ENCODE measurements at regions not wholly inside any gene's neighbourhood (a gene's known extent, or its start where the extent isn't known, plus 50 kb on each side); places are given as distances from the start of the nearest gene placed in this dataset.

DNA sequence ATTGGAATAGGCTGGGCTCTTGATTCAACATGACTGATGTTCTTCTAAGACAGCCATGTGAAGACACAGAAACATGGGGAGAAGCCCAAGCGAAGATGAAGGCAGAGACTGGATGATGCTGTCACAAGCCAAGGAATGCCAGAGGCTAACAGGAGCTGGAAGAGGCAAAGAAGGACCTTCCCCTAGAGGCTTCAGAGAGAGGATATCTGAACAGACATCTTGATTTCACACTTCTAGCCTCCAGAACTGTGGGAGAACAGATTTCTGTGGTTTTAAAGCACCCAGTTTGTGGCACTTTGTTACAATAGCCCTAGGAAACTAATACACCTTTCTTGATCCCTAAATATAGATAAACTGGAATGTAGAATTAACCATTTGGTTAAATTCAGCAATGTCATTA, 127.0 kb downstream of the EDN1 start:
- Histone ChIP-seq H3K27me3 (ENCODE audit: control insufficient read depth, insufficient read depth, low read length) (no peaks in the 10 kb centered on the region), H3K36me3 (ENCODE audit: control insufficient read depth, insufficient read depth, low read length) (no peaks in the 10 kb centered on the region)

GRCh38 chr6:12418946-12419345, 128.8 kb downstream of the EDN1 start:
- no peak overlapping the region for H2AFZ ChIP-seq

More for the DNA sequence above, 127.0 kb downstream of the EDN1 start:
- Histone ChIP-seq H3K4me2 (ENCODE audit: low read length) (no peak overlapping the region), H3K9me3 (ENCODE audit: control insufficient read depth, low read length) (no peaks in the 10 kb centered on the region), H3K4me3 (ENCODE audit: low read depth, low read length) (no peak overlapping the region), H3K4me1 (no peaks in the 10 kb centered on the region), H3K27ac (no peak overlapping the region), H2AFZ (no peak overlapping the region), H3K79me2 (no peaks in the 10 kb centered on the region), H3K9ac (no peak overlapping the region)
- TF ChIP-seq, protein P1, sequence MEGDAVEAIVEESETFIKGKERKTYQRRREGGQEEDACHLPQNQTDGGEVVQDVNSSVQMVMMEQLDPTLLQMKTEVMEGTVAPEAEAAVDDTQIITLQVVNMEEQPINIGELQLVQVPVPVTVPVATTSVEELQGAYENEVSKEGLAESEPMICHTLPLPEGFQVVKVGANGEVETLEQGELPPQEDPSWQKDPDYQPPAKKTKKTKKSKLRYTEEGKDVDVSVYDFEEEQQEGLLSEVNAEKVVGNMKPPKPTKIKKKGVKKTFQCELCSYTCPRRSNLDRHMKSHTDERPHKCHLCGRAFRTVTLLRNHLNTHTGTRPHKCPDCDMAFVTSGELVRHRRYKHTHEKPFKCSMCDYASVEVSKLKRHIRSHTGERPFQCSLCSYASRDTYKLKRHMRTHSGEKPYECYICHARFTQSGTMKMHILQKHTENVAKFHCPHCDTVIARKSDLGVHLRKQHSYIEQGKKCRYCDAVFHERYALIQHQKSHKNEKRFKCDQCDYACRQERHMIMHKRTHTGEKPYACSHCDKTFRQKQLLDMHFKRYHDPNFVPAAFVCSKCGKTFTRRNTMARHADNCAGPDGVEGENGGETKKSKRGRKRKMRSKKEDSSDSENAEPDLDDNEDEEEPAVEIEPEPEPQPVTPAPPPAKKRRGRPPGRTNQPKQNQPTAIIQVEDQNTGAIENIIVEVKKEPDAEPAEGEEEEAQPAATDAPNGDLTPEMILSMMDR (IDR thresholded peaks at IDR 0.05): no peak

GRCh38 chr6:12419631-12420272, 129.6 kb downstream of the EDN1 start:
- Histone ChIP-seq H2AFZ (no peak overlapping the region), H3K4me3 (ENCODE audit: low read depth, low read length) (no peak overlapping the region), H3K4me2 (ENCODE audit: low read length) (no peak overlapping the region), H3K79me2 (no peaks in the 10 kb centered on the region), H3K4me1 (no peaks in the 10 kb centered on the region), H3K9me3 (ENCODE audit: control insufficient read depth, low read length) (no peaks in the 10 kb centered on the region), H3K27ac (no peak overlapping the region), H3K36me3 (ENCODE audit: control insufficient read depth, insufficient read depth, low read length) (no peaks in the 10 kb centered on the region), H3K9ac (no peak overlapping the region), H3K27me3 (ENCODE audit: control insufficient read depth, insufficient read depth, low read length) (no peaks in the 10 kb centered on the region)
- TF ChIP-seq, protein P1 (IDR thresholded peaks at IDR 0.05): no peak

More at GRCh38 chr6:12418946-12419345, 128.8 kb downstream of the EDN1 start:
- no peak overlapping the region for H3K4me2 ChIP-seq (ENCODE audit: low read length)
- no peaks in the 10 kb centered on the region for H3K36me3 ChIP-seq (ENCODE audit: control insufficient read depth, insufficient read depth, low read length)
- H3K4me3 ChIP-seq (ENCODE audit: low read depth, low read length): no peak overlapping the region
- H3K79me2 ChIP-seq: no peaks in the 10 kb centered on the region
- H3K27ac ChIP-seq: no peak overlapping the region
- no peaks in the 10 kb centered on the region for H3K27me3 ChIP-seq (ENCODE audit: control insufficient read depth, insufficient read depth, low read length)
- no peaks in the 10 kb centered on the region for H3K9me3 ChIP-seq (ENCODE audit: control insufficient read depth, low read length)
- H3K9ac ChIP-seq: no peak overlapping the region
- H3K4me1 ChIP-seq: no peaks in the 10 kb centered on the region
- TF ChIP-seq, protein P1 (IDR thresholded peaks at IDR 0.05): no peak

DNA sequence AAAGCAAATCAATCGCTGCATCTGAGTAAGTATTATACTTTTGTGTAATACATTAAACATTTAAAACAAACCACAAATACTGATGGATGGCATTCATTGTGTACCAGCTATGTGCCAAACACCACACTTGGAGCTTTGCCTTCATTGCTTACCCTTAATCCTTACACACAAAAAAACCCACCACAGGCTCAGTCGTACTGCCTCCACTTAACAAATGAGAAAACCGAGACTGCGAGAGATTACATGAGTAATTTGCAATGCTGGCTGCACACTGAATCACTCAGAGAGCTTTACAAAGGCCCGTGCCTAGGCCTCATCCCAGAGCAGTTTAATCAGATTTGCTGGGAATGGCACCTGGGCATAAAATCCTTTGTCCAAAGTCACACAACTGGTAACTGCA, 130.5 kb downstream of the EDN1 start:
- H3K27ac ChIP-seq: no peak overlapping the region
- H3K9ac ChIP-seq: no peak overlapping the region
- no peaks in the 10 kb centered on the region for H3K4me1 ChIP-seq
- H3K9me3 ChIP-seq (ENCODE audit: control insufficient read depth, low read length): no peaks in the 10 kb centered on the region
- H3K79me2 ChIP-seq: no peaks in the 10 kb centered on the region
- no peak overlapping the region for H3K4me3 ChIP-seq (ENCODE audit: low read depth, low read length)
- H3K4me2 ChIP-seq (ENCODE audit: low read length): no peak overlapping the region
- no peaks in the 10 kb centered on the region for H3K36me3 ChIP-seq (ENCODE audit: control insufficient read depth, insufficient read depth, low read length)
- H2AFZ ChIP-seq: no peak overlapping the region
- H3K27me3 ChIP-seq (ENCODE audit: control insufficient read depth, insufficient read depth, low read length): no peaks in the 10 kb centered on the region
- TF ChIP-seq, protein P1 (IDR thresholded peaks at IDR 0.05): no peak

GRCh38 chr6:12421596-12421995, 131.4 kb downstream of the EDN1 start:
- TF ChIP-seq, protein P1 (IDR thresholded peaks at IDR 0.05): no peak
- Histone ChIP-seq H3K27ac (no peak overlapping the region), H3K27me3 (ENCODE audit: control insufficient read depth, insufficient read depth, low read length) (no peaks in the 10 kb centered on the region), H2AFZ (no peak overlapping the region), H3K36me3 (ENCODE audit: control insufficient read depth, insufficient read depth, low read length) (no peaks in the 10 kb centered on the region), H3K9ac (no peak overlapping the region), H3K79me2 (no peaks in the 10 kb centered on the region), H3K4me1 (no peaks in the 10 kb centered on the region), H3K4me3 (ENCODE audit: low read depth, low read length) (no peak overlapping the region), H3K4me2 (ENCODE audit: low read length) (no peak overlapping the region), H3K9me3 (ENCODE audit: control insufficient read depth, low read length) (no peaks in the 10 kb centered on the region)
